Fibroblast of lung (primary cell): ENCODE measurements at regions not wholly inside any gene's neighbourhood (a gene's known extent, or its start where the extent isn't known, plus 50 kb on each side); places are given as distances from the start of the nearest gene placed in this dataset.
A peak's percentile ranks its signal among the peaks of the same experiment; 100 is the strongest.
"Not testable (repeated sequence)": the region's sequence is repeated elsewhere in the genome, so short reads cannot be mapped to it uniquely, and the experiment has no call there.

Experiments used
- DNase-seq, 2 donors: peaks; one replicate each; pipeline versions ENCODE4 v3.0.0 to v3.0.0-alpha.2; 2010; ENCODE audit warnings: low read depth in 2 of 2
- H2AFZ ChIP-seq: 2 replicates; pipeline ENCODE4 v1.5.1; 2012; ENCODE audit warnings: low read length, control low read depth, inconsistent platforms
- H3K27ac ChIP-seq: 2 replicates; pipeline ENCODE4 v1.5.1; 2011; ENCODE audit warnings: low read length, control low read depth; ENCODE audit not compliant: insufficient read depth
- H3K27me3 ChIP-seq: 2 replicates; pipeline ENCODE4 v1.5.1; 2011; ENCODE audit warnings: mild to moderate bottlenecking, low read length; ENCODE audit not compliant: control insufficient read depth, insufficient read depth
- H3K36me3 ChIP-seq: 2 replicates; pipeline ENCODE4 v1.5.1; 2011; ENCODE audit warnings: low read length; ENCODE audit not compliant: control insufficient read depth, insufficient read depth
- H3K4me1 ChIP-seq: 2 replicates; pipeline ENCODE4 v1.5.1; 2011; ENCODE audit warnings: low read length; ENCODE audit not compliant: control insufficient read depth, insufficient read depth; ENCODE audit errors: extremely low read depth
- H3K4me2 ChIP-seq: 2 replicates; pipeline ENCODE4 v1.5.1; 2011; ENCODE audit warnings: low read length, control low read depth; ENCODE audit not compliant: insufficient read depth; ENCODE audit errors: extremely low read depth
- H3K4me3 ChIP-seq, 4 experiments: fragments of 200-600 bp in 1 of 4; sonication (generic) in 1 of 4; replicated peaks in 1 of 4; 2 replicates each; pipeline ENCODE4 v1.5.1; 2011 to 2016; ENCODE audit warnings: low read length in 4 of 4, low read depth in 3 of 4, mild to moderate bottlenecking in 3 of 4, control low read depth in 2 of 4, inconsistent platforms in 1 of 4, mixed read lengths in 1 of 4; ENCODE audit not compliant: insufficient read depth in 1 of 4; ENCODE audit errors: control extremely low read depth in 1 of 4
- H3K79me2 ChIP-seq: 2 replicates; pipeline ENCODE4 v1.5.1; 2012; ENCODE audit warnings: mild to moderate bottlenecking, low read length, inconsistent platforms; ENCODE audit not compliant: control insufficient read depth, insufficient read depth
- H3K9ac ChIP-seq: 2 replicates; pipeline ENCODE4 v1.5.1; 2011; ENCODE audit warnings: mild to moderate bottlenecking, low read length, control low read depth; ENCODE audit not compliant: insufficient read depth
- H3K9me3 ChIP-seq: 2 replicates; pipeline ENCODE4 v1.5.1; 2012; ENCODE audit warnings: low read depth, low read length; ENCODE audit not compliant: control insufficient read depth, insufficient read depth
- H4K20me1 ChIP-seq: 2 replicates; pipeline ENCODE4 v1.5.1; 2011; ENCODE audit warnings: low read length; ENCODE audit not compliant: control insufficient read depth, insufficient read depth; ENCODE audit errors: extremely low read depth
- CTCF ChIP-seq, 2 donors: IDR thresholded peaks in 1 of 2; conservative IDR thresholded peaks in 1 of 2; 1 replicate in 1 of 2; 2 replicates in 1 of 2; pipeline ENCODE4 v1.5.1; 2011 to 2012; ENCODE audit warnings: low read length in 2 of 2, control low read depth in 1 of 2, inconsistent platforms in 1 of 2, low read depth in 1 of 2, mild to moderate bottlenecking in 1 of 2
- EZH2 ChIP-seq: IDR thresholded peaks from 2 replicates; pipeline ENCODE4 v1.5.1; 2012; ENCODE audit warnings: low read length, control low read depth, mild to moderate bottlenecking; ENCODE audit errors: missing control alignments

- Histone ChIP-seq H4K20me1 (no peaks in the 10 kb centered on the region), H2AFZ (no peak overlapping the region), H3K9me3 (no peaks in the 10 kb centered on the region), H3K4me2 (no peak overlapping the region), H3K27ac (no peak overlapping the region), H3K4me1 (no peaks in the 10 kb centered on the region), H3K79me2 (no peaks in the 10 kb centered on the region), H3K4me3 (no peak overlapping the region), H3K36me3 (no peaks in the 10 kb centered on the region), H3K27me3 (no peaks in the 10 kb centered on the region), H3K9ac (no peak overlapping the region)
- no peak for TF ChIP-seq CTCF (conservative IDR thresholded peaks at IDR 0.05 in 1 of 2, IDR thresholded peaks at IDR 0.05 in 1 of 2; ENCODE audit: low read depth in 1 of 2, low read length in 2 of 2)
- TF ChIP-seq EZH2, result no peak
- peak in 1 of 2 donors; percentile 2 for DNase-seq
Measured at GRCh38 chr2:163970058-163970813, 234.4 kb upstream of the FIGN start.

GRCh38 chr2:163964278-163964677 lies 228.5 kb upstream of the FIGN start:
- not testable (repeated sequence) for H3K27me3 ChIP-seq, DNase-seq, H4K20me1 ChIP-seq, H3K4me2 ChIP-seq, H3K4me1 ChIP-seq, H2AFZ ChIP-seq, H3K79me2 ChIP-seq, H3K27ac ChIP-seq, H3K9ac ChIP-seq, H3K36me3 ChIP-seq, H3K9me3 ChIP-seq, H3K4me3 ChIP-seq

GRCh38 chr2:163953390-163953907 lies 217.6 kb upstream of the FIGN start:
- Histone ChIP-seq H3K36me3 (no peaks in the 10 kb centered on the region), H3K9me3 (no peaks in the 10 kb centered on the region), H3K4me2 (no peak overlapping the region), H3K27me3 (no peaks in the 10 kb centered on the region), H4K20me1 (no peaks in the 10 kb centered on the region), H3K4me3 (no peak overlapping the region), H3K79me2 (no peaks in the 10 kb centered on the region), H2AFZ (no peak overlapping the region), H3K27ac (no peak overlapping the region), H3K9ac (no peak overlapping the region), H3K4me1 (no peaks in the 10 kb centered on the region)
- DNase-seq, result peak in 1 of 2 donors; percentile 13
- no peak for TF ChIP-seq CTCF (conservative IDR thresholded peaks at IDR 0.05 in 1 of 2, IDR thresholded peaks at IDR 0.05 in 1 of 2; ENCODE audit: low read depth in 1 of 2, low read length in 2 of 2)
- TF ChIP-seq EZH2, result no peak
